Stimulated activated CD8-positive, alpha-beta memory T cell treated with anti-CD3 and anti-CD28 coated beads, Interleukin-15, amount 100 ng/mL, for 24 hours (primary cell): ENCODE measurements at regions not wholly inside any gene's neighbourhood (a gene's known extent, or its start where the extent isn't known, plus 50 kb on each side); places are given as distances from the start of the nearest gene placed in this dataset.
"Not testable (repeated sequence)": the region's sequence is repeated elsewhere in the genome, so short reads cannot be mapped to it uniquely, and the experiment has no call there.

Experiments
- DNase-seq: peaks from one replicate; pipeline ENCODE4 v3.0.0-alpha.2; 2020; ENCODE audit warnings: low read depth

- DNase-seq: no peak
Observed at GRCh38 chr6:10128721-10129120, 286.2 kb downstream of the TFAP2A start.

GRCh38 chr6:10122164-10122563 is 292.7 kb downstream of the TFAP2A start:
- no peak for DNase-seq

DNA sequence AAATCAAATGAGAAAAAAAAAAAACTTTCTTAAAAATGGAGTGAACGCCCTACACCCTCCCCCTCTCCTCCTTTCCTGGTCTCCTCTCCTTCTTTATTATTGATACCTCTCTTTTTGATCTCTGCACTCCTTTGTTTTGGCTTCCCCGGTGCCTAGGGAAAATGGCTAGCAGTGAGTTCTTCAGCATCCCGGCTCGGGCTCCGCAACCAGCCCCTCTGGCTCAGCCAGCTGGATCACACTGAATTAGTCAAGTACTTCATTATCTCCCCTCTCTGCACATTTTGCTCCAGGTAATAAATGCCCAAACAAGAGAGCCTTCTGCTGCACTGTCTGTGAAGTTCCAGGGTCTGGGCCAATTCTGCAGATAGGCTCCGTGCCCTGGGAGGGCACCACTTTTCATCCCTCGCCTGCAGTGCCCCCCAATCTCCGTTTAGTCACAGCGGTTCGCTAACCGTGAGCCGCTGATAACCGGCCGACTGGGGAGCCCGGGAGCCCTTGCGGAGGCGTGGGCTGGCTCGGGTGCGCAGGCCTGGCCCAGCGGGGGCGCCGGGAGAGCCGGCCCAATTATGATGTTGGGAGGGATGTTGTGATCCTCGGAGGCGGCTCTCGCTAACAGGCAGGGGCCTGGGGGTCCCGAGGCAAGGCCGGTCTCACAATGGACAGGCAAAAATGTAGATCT is 301.9 kb downstream of the TFAP2A start:
- DNase-seq: no peak

- no peak for DNase-seq
Observed at GRCh38 chr6:10111975-10112374, 302.9 kb downstream of the TFAP2A start.

DNA sequence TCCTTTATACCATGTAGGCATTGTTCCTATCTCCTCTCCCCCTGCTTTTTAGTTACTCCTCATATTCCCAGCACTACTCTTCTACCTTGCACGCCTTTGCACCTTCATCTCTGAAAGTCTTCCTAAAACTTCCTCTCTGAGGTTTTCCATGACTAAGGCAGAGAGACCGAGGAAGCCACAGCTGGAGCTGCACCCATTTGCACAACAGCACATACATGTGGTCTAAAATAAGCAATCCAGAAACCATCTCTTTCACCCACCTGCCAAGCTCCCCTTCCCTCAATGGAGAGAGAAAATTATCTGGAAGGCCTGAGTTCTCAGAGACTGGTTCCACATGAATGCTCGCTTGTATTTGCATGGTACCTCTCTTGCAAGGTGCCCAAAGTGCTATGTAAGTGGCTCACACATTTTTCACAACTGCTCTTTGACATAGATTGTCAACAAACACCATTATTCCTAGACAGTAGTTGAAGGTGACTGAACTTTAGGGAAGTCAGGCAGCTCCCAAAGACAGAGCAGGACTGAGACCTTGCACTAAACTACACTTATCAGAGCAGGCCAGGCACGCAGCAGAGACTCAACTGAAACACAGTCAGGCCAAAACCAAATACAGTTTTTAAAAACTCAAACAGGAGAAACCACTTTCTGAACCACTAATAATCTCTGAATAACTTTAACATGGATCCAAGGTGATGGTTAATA is 313.2 kb downstream of the TFAP2A start:
- no peak for DNase-seq

DNA sequence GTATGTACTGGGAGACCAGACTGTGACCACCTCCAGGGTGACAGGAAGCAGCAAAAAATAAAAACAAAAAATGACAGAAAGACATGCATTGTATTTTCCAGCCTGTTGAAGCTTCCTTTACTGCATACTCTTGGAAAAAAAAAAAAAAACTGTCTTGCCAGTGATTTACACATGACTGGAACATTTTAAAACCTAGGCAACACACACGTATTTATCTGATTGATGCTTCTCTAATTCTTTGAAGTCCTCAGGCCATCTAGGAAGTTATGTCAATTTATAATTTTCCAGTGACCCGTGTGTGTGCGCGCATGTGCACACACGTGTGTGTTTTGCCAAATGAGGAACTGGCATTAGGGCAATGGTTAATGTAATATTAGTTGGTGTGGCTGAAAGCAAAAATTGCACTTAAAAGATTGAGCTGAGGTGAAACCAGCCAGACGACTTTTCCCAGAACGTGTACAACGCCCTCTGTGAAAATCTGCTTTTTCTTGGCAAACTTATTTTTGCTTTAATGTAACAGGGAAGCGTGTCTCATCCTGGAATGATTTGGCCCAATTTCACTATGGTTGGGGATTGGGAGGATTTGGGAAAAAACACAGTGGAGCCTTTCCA is 315.2 kb downstream of the TFAP2A start:
- no peak for DNase-seq

DNA sequence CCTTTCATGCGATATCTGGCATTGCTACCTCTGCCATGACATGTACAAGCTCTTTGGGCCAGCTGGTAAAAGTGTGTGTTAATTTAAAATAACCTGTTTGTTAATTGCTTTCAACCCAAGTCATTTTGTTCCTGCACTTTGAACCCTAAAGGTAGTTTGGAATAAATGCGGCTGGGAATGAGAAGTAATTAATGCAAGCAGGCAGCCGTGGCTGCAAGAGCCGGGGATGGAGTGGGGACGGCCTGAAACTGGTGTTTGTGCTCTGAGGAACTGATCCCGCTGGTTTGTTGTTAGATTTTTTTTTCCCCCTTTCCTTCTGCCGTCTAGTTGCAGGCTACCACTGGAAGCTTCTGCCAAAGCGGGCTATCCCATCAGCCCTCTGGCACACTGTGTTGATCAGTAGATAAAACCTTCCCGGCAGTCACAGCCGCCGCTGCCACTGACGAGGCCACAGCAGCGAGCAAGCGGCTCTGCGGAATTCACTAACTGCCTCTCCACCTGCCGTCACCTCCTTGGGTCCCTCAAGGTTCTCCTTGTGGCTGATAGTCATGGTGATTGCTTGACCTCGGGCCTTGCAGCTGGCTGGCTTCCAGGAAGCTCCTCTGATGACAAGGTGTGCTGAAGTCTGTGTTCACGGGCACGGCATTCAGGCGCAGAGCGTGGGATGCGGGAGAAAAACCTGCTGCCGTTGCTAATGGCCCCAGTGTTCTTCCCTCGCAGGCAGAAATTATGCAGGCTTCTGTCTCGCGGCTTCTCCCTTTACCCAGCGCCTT is 315.9 kb downstream of the TFAP2A start:
- DNase-seq: no peak

GRCh38 chr6:10093282-10093681 is 321.6 kb downstream of the TFAP2A start:
- DNase-seq: no peak

GRCh38 chr6:10084111-10084986 is 330.5 kb downstream of the TFAP2A start:
- no peak for DNase-seq

GRCh38 chr6:10082385-10082784 is 332.5 kb downstream of the TFAP2A start:
- no peak for DNase-seq

DNA sequence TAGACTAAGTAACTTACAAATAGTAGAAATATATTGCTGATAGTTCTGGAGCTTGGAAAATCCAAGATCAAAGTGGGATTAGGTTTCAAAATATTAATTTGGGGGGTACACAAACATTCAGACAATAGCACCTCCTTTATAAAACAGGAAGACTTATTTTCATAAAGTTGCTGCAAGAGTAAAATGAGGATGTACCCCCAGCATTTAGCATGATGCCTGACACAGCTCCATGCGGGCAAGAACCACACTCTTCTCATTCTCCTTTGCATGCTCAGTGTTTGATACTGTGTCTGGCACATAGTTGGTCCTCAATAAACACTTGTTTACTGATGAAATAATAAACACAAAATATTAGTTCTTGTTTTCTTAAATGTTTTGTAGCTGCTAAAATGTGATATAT is 332.9 kb downstream of the TFAP2A start:
- DNase-seq: no peak

DNA sequence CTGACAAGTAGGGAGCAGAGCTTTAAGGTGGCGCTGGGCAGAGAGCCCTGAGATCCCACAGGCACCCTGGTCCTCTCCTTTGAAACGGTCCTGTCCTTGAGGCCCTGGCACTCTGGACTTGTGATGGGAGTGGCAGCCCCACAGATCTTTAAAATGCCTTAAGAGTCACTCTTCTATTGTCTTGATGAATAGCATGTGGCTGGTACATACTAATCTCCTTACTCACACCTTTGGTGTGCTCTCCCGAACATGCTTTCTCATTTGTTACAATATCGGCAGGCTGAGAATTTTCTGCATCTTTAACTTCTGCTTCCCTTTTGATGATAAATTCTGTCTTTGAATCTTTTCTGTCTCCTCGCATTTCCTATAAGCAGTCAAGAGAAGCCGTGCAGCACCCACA is 333.8 kb downstream of the TFAP2A start:
- DNase-seq: no peak

GRCh38 chr6:10080561-10080960 is 334.3 kb downstream of the TFAP2A start:
- no peak for DNase-seq

DNA sequence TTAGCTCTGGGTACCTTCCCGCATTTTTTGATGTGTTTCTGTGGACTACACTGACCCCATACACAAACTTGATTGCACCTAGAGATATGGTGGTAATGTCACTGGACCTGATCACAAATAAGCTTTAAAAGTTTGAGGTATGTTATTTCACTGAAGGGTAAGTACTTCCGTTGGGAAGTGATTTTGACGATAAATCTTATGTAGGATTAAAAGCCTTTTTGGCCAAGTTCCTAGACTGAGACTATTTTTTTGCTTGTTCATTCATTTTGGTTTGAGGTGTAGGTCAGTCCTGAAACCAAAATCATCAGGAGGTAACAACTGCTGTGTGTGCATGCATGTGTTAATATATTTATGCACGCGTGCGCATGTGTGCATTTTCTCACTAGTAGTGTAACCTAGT is 336.3 kb downstream of the TFAP2A start:
- DNase-seq: no peak

DNA sequence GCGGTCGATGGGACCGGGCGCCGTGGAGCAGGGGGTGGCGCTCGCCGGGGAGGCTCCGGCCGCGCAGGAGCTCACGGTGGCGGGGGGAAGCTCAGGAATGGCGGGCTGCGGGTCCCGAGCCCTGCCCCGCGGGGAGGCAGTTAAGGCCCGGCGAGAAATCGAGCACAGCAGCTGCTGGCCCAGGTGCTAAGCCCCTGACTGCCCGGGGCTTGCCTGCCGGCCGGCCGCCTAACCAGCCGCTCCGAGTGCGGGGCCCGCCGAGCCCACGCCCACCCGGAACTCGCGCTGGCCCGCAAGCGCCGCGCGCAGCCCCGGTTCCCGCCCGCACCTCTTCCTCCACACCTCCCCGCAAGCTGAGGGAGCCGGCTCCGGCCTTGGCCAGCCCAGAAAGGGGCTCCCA is 340.1 kb downstream of the TFAP2A start:
- DNase-seq: not testable (repeated sequence)

DNA sequence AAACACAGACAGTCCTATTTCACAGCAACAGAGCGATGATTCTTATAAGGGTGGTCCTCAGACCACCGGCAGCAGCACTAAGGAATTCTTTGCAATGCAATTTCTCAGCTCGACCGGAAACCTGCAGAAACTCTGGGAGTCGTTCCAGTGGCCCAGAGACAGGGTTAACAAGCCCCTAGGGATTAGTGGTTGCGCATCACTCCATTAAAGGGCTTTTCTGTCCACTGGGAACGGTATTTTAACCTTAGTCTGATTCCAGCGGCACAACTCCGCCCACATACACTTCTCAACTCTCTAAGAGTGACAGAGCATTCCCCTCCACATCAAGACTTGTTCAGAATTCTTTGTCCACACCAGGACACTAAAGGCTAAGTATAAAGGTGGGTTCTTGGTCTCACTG is 341.5 kb downstream of the TFAP2A start:
- DNase-seq: no peak

DNA sequence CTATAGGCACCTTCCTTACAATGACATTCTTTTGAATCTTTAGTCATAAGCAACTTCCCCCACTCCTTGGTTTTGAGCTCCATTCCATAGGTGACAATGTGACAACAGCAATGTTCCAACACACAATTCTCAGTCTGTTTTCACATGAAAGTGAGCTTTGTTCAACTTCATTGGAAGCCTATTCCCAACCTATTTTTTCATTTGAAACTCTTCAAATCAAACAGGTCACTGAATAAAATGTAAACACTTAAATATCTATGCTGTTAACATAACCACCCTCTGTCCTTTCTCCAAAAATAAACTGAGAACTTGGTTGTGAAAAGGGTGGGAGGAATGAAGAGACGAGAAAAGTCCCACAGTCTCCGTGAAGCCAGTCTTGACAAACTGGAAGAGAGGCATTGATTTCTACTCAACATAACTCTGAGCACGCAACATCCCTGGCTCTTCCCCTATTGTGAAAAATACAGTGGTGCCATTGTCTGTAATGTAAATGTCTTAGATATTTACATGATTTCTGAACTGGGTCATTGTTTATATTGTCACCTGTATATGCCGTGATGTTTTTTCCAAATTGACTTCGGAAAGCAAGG is 343.1 kb downstream of the TFAP2A start:
- DNase-seq: no peak

GRCh38 chr6:10060004-10060403 is 354.9 kb downstream of the TFAP2A start:
- no peak for DNase-seq

- DNase-seq: no peak
Observed at GRCh38 chr6:10054672-10055071, 360.2 kb downstream of the TFAP2A start.

DNA sequence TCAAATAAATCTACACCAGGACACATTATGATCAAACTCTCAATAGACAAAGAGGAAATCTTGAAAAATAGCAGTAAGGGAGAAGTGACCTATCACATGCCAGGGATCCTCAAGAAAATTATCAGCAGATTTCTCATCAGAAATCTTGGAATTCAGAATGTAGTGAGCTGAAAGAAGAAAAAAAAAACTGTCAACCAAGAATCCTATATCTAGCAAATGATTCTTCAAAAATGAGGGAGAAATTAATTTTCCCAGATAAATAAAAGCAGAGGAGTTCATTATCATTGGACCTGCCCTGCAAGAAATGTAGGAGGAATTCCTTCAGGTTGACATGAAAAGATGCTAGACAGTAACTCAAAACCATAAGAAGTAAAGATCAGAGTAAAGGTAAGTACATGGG is 363.6 kb downstream of the TFAP2A start:
- DNase-seq: no peak
